ENCODE measurements at regions not wholly inside any gene's neighbourhood (a gene's known extent, or its start where the extent isn't known, plus 50 kb on each side); places are given as distances from the start of the nearest gene placed in this dataset.

DNA sequence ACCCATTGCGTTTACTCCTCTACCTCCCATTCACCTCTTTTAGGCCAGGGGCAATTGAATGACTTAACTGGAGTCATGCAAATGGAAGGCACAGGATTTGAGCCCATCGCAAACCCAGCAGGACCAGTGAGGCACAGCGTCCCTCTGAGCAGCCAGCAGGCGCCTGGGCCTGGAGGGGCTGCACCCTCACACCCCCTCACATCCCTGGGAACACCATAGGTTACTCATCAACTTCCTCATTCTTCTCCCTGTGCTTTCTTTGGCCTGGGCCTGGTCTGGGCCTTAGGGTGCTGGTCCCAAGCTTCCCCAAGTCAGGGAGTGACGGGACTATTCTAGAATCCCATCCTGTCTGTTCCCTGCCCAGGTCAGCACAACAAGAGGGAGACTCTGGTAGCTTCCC is 169.4 kb upstream of the EEPD1 start:
- no peak for TF ChIP-seq EZH2phosphoT487 (IDR thresholded peaks at IDR 0.05; ENCODE audit: low read depth)
- TF ChIP-seq, protein P1, sequence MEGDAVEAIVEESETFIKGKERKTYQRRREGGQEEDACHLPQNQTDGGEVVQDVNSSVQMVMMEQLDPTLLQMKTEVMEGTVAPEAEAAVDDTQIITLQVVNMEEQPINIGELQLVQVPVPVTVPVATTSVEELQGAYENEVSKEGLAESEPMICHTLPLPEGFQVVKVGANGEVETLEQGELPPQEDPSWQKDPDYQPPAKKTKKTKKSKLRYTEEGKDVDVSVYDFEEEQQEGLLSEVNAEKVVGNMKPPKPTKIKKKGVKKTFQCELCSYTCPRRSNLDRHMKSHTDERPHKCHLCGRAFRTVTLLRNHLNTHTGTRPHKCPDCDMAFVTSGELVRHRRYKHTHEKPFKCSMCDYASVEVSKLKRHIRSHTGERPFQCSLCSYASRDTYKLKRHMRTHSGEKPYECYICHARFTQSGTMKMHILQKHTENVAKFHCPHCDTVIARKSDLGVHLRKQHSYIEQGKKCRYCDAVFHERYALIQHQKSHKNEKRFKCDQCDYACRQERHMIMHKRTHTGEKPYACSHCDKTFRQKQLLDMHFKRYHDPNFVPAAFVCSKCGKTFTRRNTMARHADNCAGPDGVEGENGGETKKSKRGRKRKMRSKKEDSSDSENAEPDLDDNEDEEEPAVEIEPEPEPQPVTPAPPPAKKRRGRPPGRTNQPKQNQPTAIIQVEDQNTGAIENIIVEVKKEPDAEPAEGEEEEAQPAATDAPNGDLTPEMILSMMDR (IDR thresholded peaks at IDR 0.05; ENCODE audit: low read depth, low read length) = no peak
- H2AFZ ChIP-seq (ENCODE audit: low read depth, low read length) = no peak overlapping the region
- 0 out of 2 replicates have a peak, but pooled peaks cover 6% of the 10 kb centered on the region for H3K27me3 ChIP-seq (ENCODE audit: low read depth, low read length)
- no peak overlapping the region for H3K9ac ChIP-seq (ENCODE audit: low read length)
- H3K9me3 ChIP-seq (ENCODE audit: insufficient read depth, low read length) = no peaks in the 10 kb centered on the region
- H3K79me2 ChIP-seq (ENCODE audit: low read length) = no peaks in the 10 kb centered on the region
- H3K27ac ChIP-seq (ENCODE audit: low read length) = no peak overlapping the region
- no peaks in the 10 kb centered on the region for H4K20me1 ChIP-seq (ENCODE audit: insufficient read depth, low read length)
- no peak overlapping the region for H3K4me2 ChIP-seq (ENCODE audit: low read length)
- no peak overlapping the region for H3K4me3 ChIP-seq (ENCODE audit: low read length)
- no peaks in the 10 kb centered on the region for H3K36me3 ChIP-seq (replicated peaks; ENCODE audit: low read depth, low read length)
- H3K4me1 ChIP-seq (ENCODE audit: low read length) = no peaks in the 10 kb centered on the region

DNA sequence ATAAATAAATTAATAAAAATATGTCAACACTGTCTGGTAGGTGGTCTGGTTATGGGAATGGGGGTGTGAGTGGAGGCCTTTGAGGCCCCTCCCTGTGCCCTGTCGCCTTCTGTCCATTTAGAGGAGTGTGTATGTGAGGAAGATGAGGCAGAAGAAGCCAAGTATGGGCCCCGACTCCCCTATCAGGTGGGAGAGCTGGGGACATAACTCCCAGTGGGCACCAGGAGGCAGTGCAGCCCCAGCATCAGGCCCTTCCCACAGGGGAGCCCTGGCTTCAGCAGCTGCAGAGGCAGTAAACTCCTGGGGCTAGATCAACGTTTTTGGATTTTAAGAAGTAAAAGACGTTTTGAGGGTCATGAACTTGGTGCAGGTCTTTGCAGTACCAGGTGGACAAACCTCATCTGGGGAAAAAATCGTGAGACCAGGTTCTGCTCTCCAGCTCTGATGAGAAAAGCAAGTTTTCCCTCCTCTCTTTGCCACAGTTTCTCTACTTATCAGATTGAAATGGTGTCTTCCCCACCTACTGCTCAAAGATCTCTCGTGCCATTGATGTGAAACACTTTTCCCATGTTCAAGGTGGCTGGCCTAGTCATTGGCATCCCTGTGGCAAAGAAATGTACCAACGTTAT is 167.8 kb upstream of the EEPD1 start:
- no peaks in the 10 kb centered on the region for H3K27me3 ChIP-seq (ENCODE audit: low read depth, low read length)
- TF ChIP-seq EZH2phosphoT487 (IDR thresholded peaks at IDR 0.05; ENCODE audit: low read depth) = no peak
- TF ChIP-seq, protein P1 (IDR thresholded peaks at IDR 0.05; ENCODE audit: low read depth, low read length) = peak; percentile 91
- no peak overlapping the region for H3K9ac ChIP-seq (ENCODE audit: low read length)
- H3K36me3 ChIP-seq (replicated peaks; ENCODE audit: low read depth, low read length) = no peaks in the 10 kb centered on the region
- no peaks in the 10 kb centered on the region for H3K9me3 ChIP-seq (ENCODE audit: insufficient read depth, low read length)
- H3K79me2 ChIP-seq (ENCODE audit: low read length) = no peaks in the 10 kb centered on the region
- no peak overlapping the region for H3K27ac ChIP-seq (ENCODE audit: low read length)
- no peak overlapping the region for H3K4me3 ChIP-seq (ENCODE audit: low read length)
- H3K4me1 ChIP-seq (ENCODE audit: low read length) = no peaks in the 10 kb centered on the region
- H3K4me2 ChIP-seq (ENCODE audit: low read length) = no peak overlapping the region
- no peak overlapping the region for H2AFZ ChIP-seq (ENCODE audit: low read depth, low read length)
- H4K20me1 ChIP-seq (ENCODE audit: insufficient read depth, low read length) = no peaks in the 10 kb centered on the region

DNA sequence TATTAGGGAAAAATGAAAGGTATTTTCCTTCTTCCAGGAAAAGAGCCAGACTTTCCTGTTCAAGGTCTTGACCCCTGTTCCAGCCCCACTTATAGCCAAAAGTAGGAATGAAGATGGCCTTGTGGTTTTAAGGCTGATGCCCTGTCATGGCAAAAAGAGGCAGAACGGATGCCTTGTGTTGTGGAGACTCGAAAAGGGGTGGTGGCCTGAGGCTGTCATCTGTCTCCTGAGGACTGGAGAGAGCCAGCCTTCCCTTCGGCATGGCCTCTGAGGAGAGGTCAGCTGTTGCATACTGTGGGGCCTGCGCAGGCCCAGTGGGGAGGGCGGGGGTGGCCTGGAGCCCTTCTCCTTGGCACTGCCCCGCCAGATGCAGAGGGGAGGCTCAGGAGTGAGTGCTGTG is 166.0 kb upstream of the EEPD1 start:
- H4K20me1 ChIP-seq (ENCODE audit: insufficient read depth, low read length) = no peaks in the 10 kb centered on the region
- no peak overlapping the region for H3K9ac ChIP-seq (ENCODE audit: low read length)
- no peaks in the 10 kb centered on the region for H3K79me2 ChIP-seq (ENCODE audit: low read length)
- no peak overlapping the region for H2AFZ ChIP-seq (ENCODE audit: low read depth, low read length)
- no peaks in the 10 kb centered on the region for H3K9me3 ChIP-seq (ENCODE audit: insufficient read depth, low read length)
- no peak overlapping the region for H3K4me3 ChIP-seq (ENCODE audit: low read length)
- no peaks in the 10 kb centered on the region for H3K4me1 ChIP-seq (ENCODE audit: low read length)
- H3K27ac ChIP-seq (ENCODE audit: low read length) = no peak overlapping the region
- TF ChIP-seq, protein P1 (IDR thresholded peaks at IDR 0.05; ENCODE audit: low read depth, low read length) = no peak
- no peak for TF ChIP-seq EZH2phosphoT487 (IDR thresholded peaks at IDR 0.05; ENCODE audit: low read depth)
- H3K36me3 ChIP-seq (replicated peaks; ENCODE audit: low read depth, low read length) = no peaks in the 10 kb centered on the region
- no peaks in the 10 kb centered on the region for H3K27me3 ChIP-seq (ENCODE audit: low read depth, low read length)
- H3K4me2 ChIP-seq (ENCODE audit: low read length) = no peak overlapping the region

GRCh38 chr7:35988105-35988504 is 164.9 kb upstream of the EEPD1 start:
- Histone ChIP-seq H3K4me1 (ENCODE audit: low read length) (no peaks in the 10 kb centered on the region), H3K27ac (ENCODE audit: low read length) (no peak overlapping the region), H3K27me3 (ENCODE audit: low read depth, low read length) (no peaks in the 10 kb centered on the region), H3K9ac (ENCODE audit: low read length) (no peak overlapping the region), H3K36me3 (replicated peaks; ENCODE audit: low read depth, low read length) (no peaks in the 10 kb centered on the region), H3K79me2 (ENCODE audit: low read length) (no peaks in the 10 kb centered on the region), H2AFZ (ENCODE audit: low read depth, low read length) (no peak overlapping the region), H3K4me3 (ENCODE audit: low read length) (no peak overlapping the region), H3K9me3 (ENCODE audit: insufficient read depth, low read length) (no peaks in the 10 kb centered on the region), H3K4me2 (ENCODE audit: low read length) (no peak overlapping the region), H4K20me1 (ENCODE audit: insufficient read depth, low read length) (no peaks in the 10 kb centered on the region)
- TF ChIP-seq EZH2phosphoT487 (IDR thresholded peaks at IDR 0.05; ENCODE audit: low read depth) = no peak
- TF ChIP-seq, protein P1 (IDR thresholded peaks at IDR 0.05; ENCODE audit: low read depth, low read length) = no peak
